ENCODE measurements at regions not wholly inside any gene's neighbourhood (a gene's known extent, or its start where the extent isn't known, plus 50 kb on each side); places are given as distances from the start of the nearest gene placed in this dataset.

- Histone ChIP-seq H3K27me3 (replicated peaks; ENCODE audit: insufficient read depth) (no peaks in the 10 kb centered on the region), H3K4me3 (no peak overlapping the region), H3K9me3 (no peaks in the 10 kb centered on the region), H3K27ac (no peak overlapping the region), H3K4me1 (replicated peaks) (no peaks in the 10 kb centered on the region), H3K36me3 (no peaks in the 10 kb centered on the region)
- TF ChIP-seq POLR2AphosphoS5 (IDR thresholded peaks at IDR 0.05) (no peak), POLR2A (IDR thresholded peaks at IDR 0.05) (no peak), CTCF (IDR thresholded peaks at IDR 0.05) (no peak)
- WGBS = 93% methylated on average over 3 of the region's 3 CpGs
- intact Hi-C loops (cut with DNase I) = no loop called here
- DNase-seq (ENCODE audit: low spot score) = no peak
Observed at GRCh38 chr1:229832695-229833094, 206.6 kb downstream of the URB2 start.

- no peaks in the 10 kb centered on the region for H3K9me3 ChIP-seq
Observed at GRCh38 chr1:229834230-229834629, 208.2 kb downstream of the URB2 start.

GRCh38 chr1:229835226-229835625 lies 209.2 kb downstream of the URB2 start:
- intact Hi-C loops (cut with DNase I) = no loop called here
- no peak for DNase-seq (ENCODE audit: low spot score)
- no peak for TF ChIP-seq POLR2AphosphoS5 (IDR thresholded peaks at IDR 0.05)
- no peak for TF ChIP-seq POLR2A (IDR thresholded peaks at IDR 0.05)
- no peak for TF ChIP-seq CTCF (IDR thresholded peaks at IDR 0.05)
- 75% methylated on average over 5 of the region's 5 CpGs for WGBS
- Histone ChIP-seq H3K4me1 (replicated peaks) (no peaks in the 10 kb centered on the region), H3K9me3 (no peaks in the 10 kb centered on the region), H3K4me3 (no peak overlapping the region), H3K27ac (no peak overlapping the region), H3K27me3 (replicated peaks; ENCODE audit: insufficient read depth) (no peaks in the 10 kb centered on the region), H3K36me3 (no peaks in the 10 kb centered on the region)

More at GRCh38 chr1:229834230-229834629, 208.2 kb downstream of the URB2 start:
- H3K4me3 ChIP-seq = no peak overlapping the region
- H3K36me3 ChIP-seq = no peaks in the 10 kb centered on the region
- H3K4me1 ChIP-seq (replicated peaks) = no peaks in the 10 kb centered on the region
- H3K27ac ChIP-seq = no peak overlapping the region
- no peaks in the 10 kb centered on the region for H3K27me3 ChIP-seq (replicated peaks; ENCODE audit: insufficient read depth)
- TF ChIP-seq POLR2AphosphoS5 (IDR thresholded peaks at IDR 0.05) (no peak), POLR2A (IDR thresholded peaks at IDR 0.05) (no peak), CTCF (IDR thresholded peaks at IDR 0.05) (no peak)
- DNase-seq (ENCODE audit: low spot score) = no peak
- intact Hi-C loops (cut with DNase I) = no loop called here
- WGBS = 91% methylated on average over 6 of the region's 6 CpGs

GRCh38 chr1:229836324-229836723 lies 210.3 kb downstream of the URB2 start:
- intact Hi-C loops (cut with DNase I) = no loop called here
- Histone ChIP-seq H3K27ac (no peak overlapping the region), H3K27me3 (replicated peaks; ENCODE audit: insufficient read depth) (no peaks in the 10 kb centered on the region), H3K4me3 (no peak overlapping the region), H3K36me3 (no peaks in the 10 kb centered on the region), H3K4me1 (replicated peaks) (no peaks in the 10 kb centered on the region), H3K9me3 (no peaks in the 10 kb centered on the region)
- no peak for DNase-seq (ENCODE audit: low spot score)
- TF ChIP-seq POLR2A (IDR thresholded peaks at IDR 0.05) (no peak), POLR2AphosphoS5 (IDR thresholded peaks at IDR 0.05) (no peak), CTCF (IDR thresholded peaks at IDR 0.05) (no peak)
- WGBS = 51% methylated on average over 9 of the region's 9 CpGs

DNA sequence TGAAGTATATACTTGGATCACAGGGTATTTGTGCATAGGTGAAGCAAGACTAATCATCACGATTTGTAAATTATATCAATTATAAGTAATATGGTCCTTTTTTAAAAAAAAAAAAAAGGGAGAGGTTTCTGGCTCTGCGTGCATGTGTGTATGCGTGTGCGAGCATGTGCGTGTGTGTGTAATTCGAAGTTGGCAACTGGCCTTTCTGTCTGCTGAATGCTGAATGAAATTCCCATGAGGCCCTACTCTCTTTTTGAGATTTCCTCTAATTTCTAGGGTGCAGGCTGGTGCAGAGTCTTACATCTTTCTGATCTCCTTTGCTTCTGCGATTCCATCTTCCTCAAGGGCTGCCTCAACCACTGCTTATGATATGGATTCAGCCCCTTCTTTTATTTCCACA lies 212.2 kb downstream of the URB2 start:
- no peak for TF ChIP-seq POLR2A (IDR thresholded peaks at IDR 0.05)
- no peak for TF ChIP-seq CTCF (IDR thresholded peaks at IDR 0.05)
- TF ChIP-seq POLR2AphosphoS5 (IDR thresholded peaks at IDR 0.05) = no peak
- Histone ChIP-seq H3K9me3 (no peaks in the 10 kb centered on the region), H3K27ac (no peak overlapping the region), H3K4me1 (replicated peaks) (no peaks in the 10 kb centered on the region), H3K27me3 (replicated peaks; ENCODE audit: insufficient read depth) (no peaks in the 10 kb centered on the region), H3K4me3 (no peak overlapping the region), H3K36me3 (no peaks in the 10 kb centered on the region)
- intact Hi-C loops (cut with DNase I) = no loop called here
- 85% methylated on average over 7 of the region's 7 CpGs for whole genome bisulfite sequencing
- no peak for DNase-seq (ENCODE audit: low spot score)

Data from prostate gland (tissue), 2 donors.